HEK293T (cell line): ENCODE measurements at regions not wholly inside any gene's neighbourhood (a gene's known extent, or its start where the extent isn't known, plus 50 kb on each side); places are given as distances from the start of the nearest gene placed in this dataset.

Experiments
- CTCF ChIA-PET: fragments of 350-600 bp; formaldehyde crosslinking; extraction: SDS; loops from one replicate; lab custom pipeline; 2021; ENCODE audit warnings: antibody characterized with exemption, inconsistent platforms; lab: Yijun Ruan, JAX
- POLR2A ChIA-PET: fragments of 350-600 bp; formaldehyde crosslinking; extraction: SDS; loops from one replicate; lab custom pipeline; 2020; ENCODE audit warnings: antibody characterized with exemption, inconsistent platforms; lab: Yijun Ruan, JAX
- DNase-seq: peaks from one replicate; pipeline ENCODE4 v3.0.0; 2012; ENCODE audit warnings: mixed read lengths; ENCODE audit errors: extremely low spot score
- ARNT ChIP-seq: fragments of 450-650 bp; IDR thresholded peaks from 2 replicates; pipeline ENCODE4 v1.6.1; 2017; ENCODE audit warnings: mild to moderate bottlenecking
- BHLHE40 ChIP-seq: fragments of 450-650 bp; IDR thresholded peaks from 2 replicates; pipeline ENCODE4 v1.6.1; 2016; ENCODE audit warnings: mild to moderate bottlenecking, moderate library complexity, borderline replicate concordance
- CTBP1 ChIP-seq: fragments of 450-650 bp; IDR thresholded peaks from 2 replicates; pipeline ENCODE4 v1.6.1; 2016; ENCODE audit warnings: borderline replicate concordance
- ELF4 ChIP-seq: fragments of 450-650 bp; IDR thresholded peaks from 2 replicates; pipeline ENCODE4 v1.6.1; 2017; ENCODE audit warnings: antibody characterized with exemption
- FOXA1 ChIP-seq: fragments of 450-650 bp; IDR thresholded peaks from 2 replicates; pipeline ENCODE4 v1.6.1; 2016; ENCODE audit warnings: mild to moderate bottlenecking
- FOXK2 ChIP-seq: fragments of 450-650 bp; IDR thresholded peaks from 2 replicates; pipeline ENCODE4 v1.6.1; 2016; ENCODE audit warnings: mild to moderate bottlenecking
- FOXM1 ChIP-seq: fragments of 450-650 bp; IDR thresholded peaks from 2 replicates; pipeline ENCODE4 v1.6.1; 2017; ENCODE audit warnings: mild to moderate bottlenecking, borderline replicate concordance
- HDGF ChIP-seq: fragments of 450-650 bp; IDR thresholded peaks from 2 replicates; pipeline ENCODE4 v1.6.1; 2017; ENCODE audit warnings: antibody characterized with exemption, borderline replicate concordance
- L3MBTL2 ChIP-seq: fragments of 450-650 bp; conservative IDR thresholded peaks from 2 replicates; pipeline ENCODE4 v1.6.1; 2016; ENCODE audit warnings: mild to moderate bottlenecking
- LEF1 ChIP-seq: fragments of 450-650 bp; IDR thresholded peaks from 2 replicates; pipeline ENCODE4 v1.6.1; 2017; ENCODE audit warnings: mild to moderate bottlenecking, borderline replicate concordance
- NFRKB ChIP-seq: fragments of 450-650 bp; IDR thresholded peaks from 2 replicates; pipeline ENCODE4 v1.6.1; 2016; ENCODE audit warnings: mild to moderate bottlenecking, moderate library complexity
- SP1 ChIP-seq: fragments of 450-650 bp; IDR thresholded peaks from 2 replicates; pipeline ENCODE4 v1.6.1; 2017
- SUZ12 ChIP-seq: fragments of 450-650 bp; IDR thresholded peaks from 2 replicates; pipeline ENCODE4 v1.6.1; 2016; ENCODE audit warnings: mild to moderate bottlenecking
- TARDBP ChIP-seq: fragments of 450-650 bp; IDR thresholded peaks from 2 replicates; pipeline ENCODE4 v1.6.1; 2016
- ZNF384 ChIP-seq: fragments of 450-650 bp; IDR thresholded peaks from 2 replicates; pipeline ENCODE4 v1.6.1; 2016
- TF ChIP-seq, protein P1 (sequence below): fragments of 450-650 bp; IDR thresholded peaks from 2 replicates; pipeline ENCODE4 v1.6.1; 2016

- no peak for DNase-seq
- POLR2A ChIA-PET = no interaction called here
- TF ChIP-seq ZNF384 (no peak), FOXK2 (no peak), CTBP1 (no peak), HDGF (no peak), BHLHE40 (no peak), ARNT (no peak), FOXA1 (no peak), L3MBTL2 (no peak), FOXM1 (no peak), TARDBP (no peak), SP1 (no peak), SUZ12 (no peak), NFRKB (no peak), ELF4 (no peak), LEF1 (no peak)
- TF ChIP-seq, protein P1, sequence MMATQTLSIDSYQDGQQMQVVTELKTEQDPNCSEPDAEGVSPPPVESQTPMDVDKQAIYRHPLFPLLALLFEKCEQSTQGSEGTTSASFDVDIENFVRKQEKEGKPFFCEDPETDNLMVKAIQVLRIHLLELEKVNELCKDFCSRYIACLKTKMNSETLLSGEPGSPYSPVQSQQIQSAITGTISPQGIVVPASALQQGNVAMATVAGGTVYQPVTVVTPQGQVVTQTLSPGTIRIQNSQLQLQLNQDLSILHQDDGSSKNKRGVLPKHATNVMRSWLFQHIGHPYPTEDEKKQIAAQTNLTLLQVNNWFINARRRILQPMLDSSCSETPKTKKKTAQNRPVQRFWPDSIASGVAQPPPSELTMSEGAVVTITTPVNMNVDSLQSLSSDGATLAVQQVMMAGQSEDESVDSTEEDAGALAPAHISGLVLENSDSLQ = no peak
- CTCF ChIA-PET = no interaction called here
These were observed 145.8 kb downstream of the AASDH start for GRCh38 chr4:56241500-56241899.

GRCh38 chr4:56240554-56241174, 146.6 kb downstream of the AASDH start:
- CTCF ChIA-PET = no interaction called here
- TF ChIP-seq ELF4 (no peak), TARDBP (no peak), LEF1 (no peak)
- TF ChIP-seq, protein P1 = peak; percentile 85
- DNase-seq = peak; percentile 18
- POLR2A ChIA-PET = no interaction called here

DNA sequence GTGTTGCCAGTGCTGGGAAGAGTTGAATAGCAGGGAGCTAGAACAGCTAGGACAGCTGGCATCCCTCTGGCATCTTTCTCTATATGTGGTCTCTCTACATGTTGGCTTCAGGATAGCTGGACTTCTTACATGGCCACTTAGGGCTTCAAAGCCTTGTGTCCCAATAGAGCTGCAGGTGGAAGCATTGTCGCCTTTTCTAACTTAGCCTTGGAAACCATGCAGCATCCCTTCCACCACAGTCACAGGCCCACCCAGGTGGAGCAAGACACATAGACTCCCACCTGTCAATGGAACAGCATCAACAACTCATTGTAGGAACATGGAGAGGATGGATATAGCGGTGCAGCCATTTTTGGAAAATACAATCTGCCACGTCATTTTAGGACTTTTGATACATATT, 149.0 kb downstream of the AASDH start:
- DNase-seq = no peak
- TF ChIP-seq FOXA1 = no peak
- no peak for TF ChIP-seq L3MBTL2
- no peak for TF ChIP-seq ELF4
- no peak for TF ChIP-seq BHLHE40
- TF ChIP-seq FOXM1 = no peak
- TF ChIP-seq ZNF384 = no peak
- TF ChIP-seq, protein P1 = no peak
- TF ChIP-seq SUZ12 = no peak
- no peak for TF ChIP-seq CTBP1
- TF ChIP-seq LEF1 = no peak
- no peak for TF ChIP-seq NFRKB
- TF ChIP-seq ARNT = no peak
- no peak for TF ChIP-seq TARDBP
- ChIA-PET POLR2A (no interaction called here), CTCF (no interaction called here)

- DNase-seq = no peak
- TF ChIP-seq NFRKB (no peak), SP1 (no peak), CTBP1 (no peak), ZNF384 (no peak), L3MBTL2 (no peak), FOXK2 (no peak), ELF4 (no peak), FOXA1 (no peak), ARNT (no peak), SUZ12 (no peak), HDGF (no peak), LEF1 (no peak), FOXM1 (no peak), BHLHE40 (no peak), TARDBP (no peak)
- TF ChIP-seq, protein P1 = no peak
- POLR2A ChIA-PET = no interaction called here
- CTCF ChIA-PET = no interaction called here
These were observed 151.6 kb downstream of the AASDH start for GRCh38 chr4:56235725-56236124.

GRCh38 chr4:56235011-56235410, 152.3 kb downstream of the AASDH start:
- no peak for DNase-seq
- TF ChIP-seq LEF1 (no peak), ARNT (no peak), BHLHE40 (no peak), NFRKB (no peak), TARDBP (no peak), SP1 (no peak), HDGF (no peak), SUZ12 (no peak), FOXK2 (no peak), CTBP1 (no peak), L3MBTL2 (no peak), FOXM1 (no peak), FOXA1 (no peak), ZNF384 (no peak), ELF4 (no peak)
- TF ChIP-seq, protein P1 = no peak
- POLR2A ChIA-PET = no interaction called here
- CTCF ChIA-PET = no interaction called here
